Mesodermal cell (in vitro differentiated cells): ENCODE measurements at regions not wholly inside any gene's neighbourhood (a gene's known extent, or its start where the extent isn't known, plus 50 kb on each side); places are given as distances from the start of the nearest gene placed in this dataset.

Experiments used
- H3K27ac ChIP-seq: 2 replicates; pipeline ENCODE4 v1.7.0; 2013; ENCODE audit warnings: mild to moderate bottlenecking, low read depth, low read length, moderate library complexity; ENCODE audit not compliant: severe bottlenecking
- H3K36me3 ChIP-seq: 2 replicates; pipeline ENCODE4 v1.7.1; 2013; ENCODE audit warnings: mild to moderate bottlenecking, low read length, moderate library complexity; ENCODE audit not compliant: control insufficient read depth, insufficient read depth
- H3K4me1 ChIP-seq: one replicate; pipeline ENCODE4 v1.7.1; 2013; ENCODE audit warnings: mild to moderate bottlenecking, low read length; ENCODE audit not compliant: insufficient read depth, control insufficient read depth, poor library complexity, severe bottlenecking
- H3K4me3 ChIP-seq: 2 replicates; pipeline ENCODE4 v1.7.0; 2013; ENCODE audit warnings: low read length, control low read depth, mild to moderate bottlenecking; ENCODE audit not compliant: insufficient read depth, poor library complexity, severe bottlenecking; ENCODE audit errors: extremely low read depth
- H3K9me3 ChIP-seq: 2 replicates; pipeline ENCODE4 v1.7.1; 2013; ENCODE audit warnings: mild to moderate bottlenecking, low read length, moderate library complexity; ENCODE audit not compliant: control insufficient read depth
- WGBS, 2 experiments: methylation state at CpG; one replicate each; pipeline ENCODE4 v1.1.5; 2013; ENCODE audit warnings: missing lambda C conversion rate in 2 of 2; ENCODE audit not compliant: insufficient coverage in 2 of 2; 5-methylcytosine and 5-hydroxymethylcytosine counted together

DNA sequence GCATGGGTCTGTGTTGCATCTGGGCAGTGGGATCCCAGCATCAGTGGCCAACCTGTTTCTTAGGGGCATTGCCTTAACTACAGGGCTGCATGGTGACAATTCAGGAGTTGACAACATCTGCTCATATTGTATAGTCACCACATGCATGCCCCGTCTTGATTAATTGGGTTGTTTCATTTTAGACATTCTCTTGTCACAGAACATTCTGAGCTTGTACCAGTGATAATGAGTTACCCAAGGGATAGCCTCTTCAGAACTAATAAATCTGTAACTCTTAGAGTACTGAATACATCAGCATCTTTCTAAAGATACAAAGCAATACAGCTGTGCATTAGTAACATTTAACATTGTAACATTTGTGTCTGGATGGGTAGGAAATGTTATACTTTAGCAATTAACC lies 426.5 kb upstream of the CD180 start:
- Histone ChIP-seq H3K4me1 (no peaks in the 10 kb centered on the region), H3K4me3 (no peak overlapping the region), H3K27ac (no peak overlapping the region), H3K36me3 (no peaks in the 10 kb centered on the region), H3K9me3 (no peaks in the 10 kb centered on the region)
- WGBS, 2 experiments: no CpG with 5 or more reads among the region's 1 CpG

DNA sequence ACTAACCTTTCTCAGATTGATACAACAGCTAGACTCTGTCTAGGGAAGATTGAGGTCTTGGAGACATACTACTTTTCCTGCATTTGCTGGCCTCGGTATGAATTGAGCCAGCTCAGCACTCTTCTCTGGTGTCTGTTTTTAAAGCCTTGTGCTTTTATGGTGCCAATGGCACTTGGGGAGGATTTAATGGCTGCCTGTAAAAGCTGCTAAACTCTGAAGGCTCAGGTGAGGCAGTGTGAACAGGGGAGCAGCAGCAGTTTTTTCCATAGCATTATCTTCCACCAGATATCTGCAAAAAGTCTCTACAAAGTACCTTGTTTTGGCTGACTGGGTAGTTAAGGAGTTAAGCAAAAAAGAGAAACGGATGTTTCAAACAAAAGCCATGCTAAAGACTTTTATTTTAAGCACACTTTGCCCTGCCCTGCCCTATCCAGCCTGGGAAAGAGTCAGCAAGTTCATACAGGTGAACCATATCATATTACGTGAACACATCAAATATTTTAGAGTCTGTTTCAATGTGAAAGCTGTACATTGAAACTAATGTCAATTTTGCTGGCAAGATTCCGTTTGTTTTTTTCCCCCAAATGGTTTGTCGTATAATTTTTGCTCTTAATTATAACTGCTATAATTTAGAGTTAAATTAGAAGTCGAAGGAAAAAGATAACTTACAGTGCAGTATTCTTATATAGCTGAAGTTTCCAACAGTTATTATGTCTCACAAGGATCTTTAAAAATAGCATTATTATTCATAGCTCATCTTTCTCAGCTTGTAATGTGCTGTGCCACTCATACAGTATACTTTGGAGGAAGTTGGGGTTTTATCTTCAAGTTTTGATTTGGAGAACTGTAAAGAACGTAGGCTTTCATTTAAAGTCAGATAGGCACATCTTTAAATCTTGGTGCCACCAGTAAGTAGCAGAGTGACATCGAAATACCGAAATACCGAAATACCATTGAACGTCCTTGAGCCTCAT lies 424.1 kb upstream of the CD180 start:
- Histone ChIP-seq H3K4me1 (no peaks in the 10 kb centered on the region), H3K9me3 (no peaks in the 10 kb centered on the region), H3K36me3 (no peaks in the 10 kb centered on the region), H3K4me3 (no peak overlapping the region), H3K27ac (no peak overlapping the region)
- 62 to 95% methylated on average over 2 to 5 of the region's 11 CpGs for WGBS, 2 experiments

DNA sequence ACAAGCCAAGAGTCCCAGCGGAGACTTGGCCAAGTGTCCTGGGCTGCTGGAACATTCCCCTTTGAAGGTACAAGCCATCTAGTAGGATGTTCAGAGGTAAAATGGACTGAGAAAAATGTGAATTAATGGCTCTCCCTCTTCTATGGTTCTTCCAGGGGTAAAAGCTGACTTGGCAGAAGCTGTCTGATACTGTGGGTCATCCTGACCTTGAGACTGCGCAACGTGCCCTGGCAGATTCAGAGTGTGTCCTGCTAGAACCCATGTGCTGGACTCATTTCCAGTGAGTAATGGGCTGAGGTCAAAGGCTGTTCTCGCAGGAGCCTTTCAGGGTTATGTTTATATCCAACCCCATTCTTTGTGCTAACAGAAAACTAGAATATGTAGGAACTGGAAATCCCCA lies 423.0 kb upstream of the CD180 start:
- no peak overlapping the region for H3K4me3 ChIP-seq
- no peaks in the 10 kb centered on the region for H3K4me1 ChIP-seq
- no peaks in the 10 kb centered on the region for H3K36me3 ChIP-seq
- H3K27ac ChIP-seq: no peak overlapping the region
- WGBS, 2 experiments: 86 to 100% methylated on average over 3 of the region's 4 CpGs
- H3K9me3 ChIP-seq: no peaks in the 10 kb centered on the region

DNA sequence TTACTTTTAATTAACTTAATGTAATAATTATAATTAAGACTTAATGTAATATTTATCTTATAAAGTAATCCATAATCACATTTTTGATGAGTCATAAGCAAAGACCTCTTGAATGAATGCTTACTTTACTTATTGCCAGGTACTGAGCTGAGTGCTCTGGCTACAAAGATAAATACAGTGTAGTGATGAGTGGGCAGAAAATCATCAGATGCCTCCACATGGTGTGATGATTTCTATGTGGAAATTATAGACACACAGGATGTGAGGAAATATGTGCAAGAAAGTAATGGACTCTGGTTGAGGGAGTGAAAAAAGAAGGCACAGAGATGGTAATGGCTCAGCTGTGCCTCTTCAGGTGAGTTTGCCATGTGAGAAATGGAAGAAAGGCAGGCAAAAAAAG lies 422.6 kb upstream of the CD180 start:
- Histone ChIP-seq H3K4me3 (no peak overlapping the region), H3K27ac (no peak overlapping the region), H3K9me3 (no peaks in the 10 kb centered on the region), H3K36me3 (no peaks in the 10 kb centered on the region), H3K4me1 (no peaks in the 10 kb centered on the region)

GRCh38 chr5:67617051-67617450 lies 420.5 kb upstream of the CD180 start:
- Histone ChIP-seq H3K4me3 (no peak overlapping the region), H3K9me3 (no peaks in the 10 kb centered on the region), H3K4me1 (no peaks in the 10 kb centered on the region), H3K27ac (no peak overlapping the region), H3K36me3 (no peaks in the 10 kb centered on the region)
- WGBS, 2 experiments: no CpG with 5 or more reads among the region's 3 CpGs

DNA sequence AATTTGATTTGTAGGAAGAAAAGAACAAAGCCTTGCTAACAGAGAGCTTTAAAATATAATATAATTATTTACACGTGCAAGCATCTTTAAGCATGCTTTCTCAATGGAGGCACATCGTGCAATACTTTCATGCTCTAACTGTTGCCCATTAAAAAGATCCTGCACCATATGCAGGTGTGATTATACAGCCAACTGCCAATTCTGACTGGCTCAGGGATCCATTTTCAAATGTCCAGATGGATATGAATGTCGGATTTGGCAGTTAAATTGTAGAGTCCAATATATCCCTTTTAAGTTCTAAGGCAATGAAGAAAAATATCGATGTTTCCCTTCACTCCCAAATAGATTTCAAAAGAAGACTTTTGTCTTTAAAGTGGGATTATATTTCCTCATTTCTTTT lies 416.4 kb upstream of the CD180 start:
- WGBS, 2 experiments: 80 to 100% methylated on average over 1 of the region's 4 CpGs
- Histone ChIP-seq H3K9me3 (no peaks in the 10 kb centered on the region), H3K36me3 (no peaks in the 10 kb centered on the region), H3K4me1 (no peaks in the 10 kb centered on the region), H3K4me3 (no peak overlapping the region), H3K27ac (no peak overlapping the region)

DNA sequence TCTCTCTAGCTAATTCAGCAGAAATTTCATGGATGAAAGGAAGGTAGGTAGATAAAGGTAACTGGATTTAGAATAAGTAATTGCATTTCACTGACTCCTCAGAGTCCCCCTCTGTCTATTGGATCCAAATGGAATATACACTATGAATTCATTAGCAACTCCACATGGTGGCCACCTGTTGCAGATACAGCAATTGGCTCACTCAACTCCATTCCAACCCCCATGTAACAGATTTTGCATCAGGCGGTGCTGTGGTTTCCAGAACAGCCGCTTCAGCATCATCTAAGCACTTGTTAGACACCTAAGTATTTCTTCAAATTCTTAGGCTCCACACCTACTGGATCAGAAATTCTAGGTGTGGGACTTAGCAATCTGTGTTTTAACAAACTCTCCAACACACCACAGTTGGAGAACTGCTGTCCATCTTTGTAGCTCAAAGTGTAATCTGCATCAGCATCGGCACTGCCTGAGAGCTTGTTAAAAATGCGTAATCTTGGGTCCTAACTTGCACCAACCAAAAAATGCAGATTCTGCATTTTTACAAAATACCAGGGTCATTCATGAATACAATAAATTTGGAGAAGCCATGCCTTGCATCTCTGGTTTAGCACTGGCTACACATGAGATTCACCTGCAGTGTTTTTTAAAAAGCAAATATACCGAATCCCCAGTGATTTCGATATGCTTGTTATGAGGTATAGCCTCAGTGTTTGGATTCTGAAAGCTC lies 413.8 kb upstream of the CD180 start:
- Histone ChIP-seq H3K36me3 (no peaks in the 10 kb centered on the region), H3K27ac (no peak overlapping the region), H3K4me1 (no peaks in the 10 kb centered on the region), H3K9me3 (no peaks in the 10 kb centered on the region), H3K4me3 (no peak overlapping the region)
- WGBS, 2 experiments: 90 to 94% methylated on average over 4 to 5 of the region's 6 CpGs

- H3K27ac ChIP-seq: no peak overlapping the region
- WGBS, 2 experiments: 81 to 100% methylated on average over 1 to 2 of the region's 5 CpGs
- H3K36me3 ChIP-seq: no peaks in the 10 kb centered on the region
- H3K4me3 ChIP-seq: no peak overlapping the region
- no peaks in the 10 kb centered on the region for H3K9me3 ChIP-seq
- no peaks in the 10 kb centered on the region for H3K4me1 ChIP-seq
These were observed 411.4 kb upstream of the CD180 start for GRCh38 chr5:67607958-67608357.

DNA sequence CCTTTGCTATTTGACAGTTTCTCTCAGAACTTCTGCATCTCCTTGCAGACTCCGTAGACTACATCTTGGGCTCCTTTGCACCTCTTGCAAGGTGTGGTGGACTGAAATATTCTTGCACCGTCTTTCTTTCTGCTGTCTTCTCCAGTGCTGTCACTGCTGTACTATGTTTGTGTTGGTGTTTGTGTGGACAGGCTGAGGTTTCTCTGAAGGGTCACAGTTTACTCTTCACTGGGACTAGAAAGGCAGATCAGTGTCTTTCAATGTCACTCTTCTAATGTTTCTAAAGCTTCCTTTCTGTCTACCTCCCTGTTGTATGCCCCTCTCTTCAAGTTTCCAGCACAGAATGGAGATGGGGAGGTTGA lies 410.0 kb upstream of the CD180 start:
- Histone ChIP-seq H3K27ac (no peak overlapping the region), H3K9me3 (no peaks in the 10 kb centered on the region), H3K4me3 (no peak overlapping the region), H3K36me3 (no peaks in the 10 kb centered on the region), H3K4me1 (no peaks in the 10 kb centered on the region)
- WGBS, 2 experiments: 83 to 92% methylated on average over 1 to 2 of the region's 2 CpGs

DNA sequence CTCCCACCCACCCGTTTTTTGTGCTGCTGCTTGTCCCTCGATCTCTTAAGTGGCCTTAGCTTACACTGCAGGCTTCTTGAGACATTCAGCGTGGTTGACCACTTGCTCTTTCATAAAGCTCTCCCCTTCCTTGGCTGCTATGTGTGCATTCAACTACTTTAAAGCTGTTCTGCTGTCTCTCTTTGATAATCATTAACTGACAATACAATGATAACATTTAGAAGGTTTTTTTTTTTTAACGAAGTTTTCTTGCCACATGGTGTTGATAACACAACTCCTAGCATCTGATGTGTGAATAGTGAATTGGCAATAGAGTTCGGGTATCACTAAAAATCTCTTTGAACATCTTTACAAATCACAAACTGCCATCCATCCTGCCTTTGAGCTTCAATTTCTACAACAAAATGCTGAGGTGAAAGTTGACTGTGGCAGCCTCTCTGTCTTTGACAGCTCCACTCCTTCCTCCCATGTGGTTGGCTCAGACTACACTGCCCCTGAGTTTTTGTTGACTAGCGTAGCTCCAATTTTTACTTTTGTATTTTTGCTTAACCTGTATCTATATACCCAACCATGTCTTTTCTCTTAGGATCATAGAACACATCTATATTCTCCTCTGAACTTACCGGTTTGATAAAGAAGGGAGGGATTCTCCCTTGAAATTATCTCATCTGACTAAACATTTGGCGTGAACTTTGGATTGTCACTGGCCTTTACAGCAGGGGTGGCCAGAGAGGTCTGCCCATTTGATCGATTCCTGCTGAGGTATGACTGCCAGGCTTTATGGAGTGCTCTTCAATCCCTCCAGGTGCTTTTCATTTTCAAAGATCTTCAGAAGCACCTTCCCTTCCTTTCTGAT lies 409.4 kb upstream of the CD180 start:
- no peak overlapping the region for H3K4me3 ChIP-seq

More for the DNA sequence above, 409.4 kb upstream of the CD180 start:
- H3K27ac ChIP-seq: no peak overlapping the region
- H3K4me1 ChIP-seq: no peaks in the 10 kb centered on the region
- no peaks in the 10 kb centered on the region for H3K9me3 ChIP-seq
- WGBS, 2 experiments: 76 to 77% methylated on average over 7 of the region's 9 CpGs
- H3K36me3 ChIP-seq: no peaks in the 10 kb centered on the region
